Islet precursor cell (in vitro differentiated cells): ENCODE measurements at regions not wholly inside any gene's neighbourhood (a gene's known extent, or its start where the extent isn't known, plus 50 kb on each side); places are given as distances from the start of the nearest gene placed in this dataset.
"Not testable (repeated sequence)": the region's sequence is repeated elsewhere in the genome, so short reads cannot be mapped to it uniquely, and the experiment has no call there.

Experiments
- DNase-seq: peaks from one replicate; pipeline ENCODE4 v3.0.0-alpha.2; 2018

DNA sequence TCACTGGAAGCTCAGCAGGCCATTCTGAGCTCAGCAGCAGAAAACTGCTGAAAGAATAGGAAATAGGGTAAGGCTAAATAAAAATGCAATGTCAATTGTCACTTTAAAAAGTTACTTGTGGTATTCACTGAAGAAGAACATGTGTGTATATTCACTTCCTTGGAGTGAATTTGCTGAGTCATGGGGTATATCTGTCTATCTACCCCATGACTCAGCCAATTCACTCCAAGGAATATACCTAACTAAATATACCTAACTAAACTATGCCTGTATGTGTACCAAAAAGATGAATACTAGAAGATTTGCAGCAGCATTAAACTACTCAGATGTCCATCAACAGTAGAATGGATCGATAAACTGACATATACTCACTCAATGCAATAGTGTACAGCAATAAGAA lies 69.5 kb upstream of the KCNAB1 start:
- DNase-seq: no peak

- no peak for DNase-seq
Observed at GRCh38 chr3:156051651-156052050, 68.7 kb upstream of the KCNAB1 start.

DNA sequence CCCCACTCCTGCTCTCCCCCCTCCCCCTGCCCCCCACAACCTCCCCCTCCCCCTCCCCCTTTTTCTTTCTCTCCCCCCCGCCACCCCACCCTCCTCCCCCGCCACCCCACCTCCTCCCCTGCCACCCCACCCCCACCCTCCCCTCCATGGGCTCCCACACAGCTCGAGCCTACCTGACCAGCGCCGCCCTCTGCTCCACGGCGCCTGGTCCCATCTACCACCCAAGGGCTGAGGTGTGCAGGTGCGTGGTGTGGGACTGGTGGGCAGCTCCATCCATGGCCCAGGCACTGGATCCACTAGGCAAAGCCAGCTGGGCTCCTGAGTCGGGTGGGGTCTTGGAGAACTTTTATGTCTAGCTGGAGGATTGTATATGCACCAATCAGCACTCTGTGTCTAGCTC lies 68.3 kb upstream of the KCNAB1 start:
- no peak for DNase-seq

DNA sequence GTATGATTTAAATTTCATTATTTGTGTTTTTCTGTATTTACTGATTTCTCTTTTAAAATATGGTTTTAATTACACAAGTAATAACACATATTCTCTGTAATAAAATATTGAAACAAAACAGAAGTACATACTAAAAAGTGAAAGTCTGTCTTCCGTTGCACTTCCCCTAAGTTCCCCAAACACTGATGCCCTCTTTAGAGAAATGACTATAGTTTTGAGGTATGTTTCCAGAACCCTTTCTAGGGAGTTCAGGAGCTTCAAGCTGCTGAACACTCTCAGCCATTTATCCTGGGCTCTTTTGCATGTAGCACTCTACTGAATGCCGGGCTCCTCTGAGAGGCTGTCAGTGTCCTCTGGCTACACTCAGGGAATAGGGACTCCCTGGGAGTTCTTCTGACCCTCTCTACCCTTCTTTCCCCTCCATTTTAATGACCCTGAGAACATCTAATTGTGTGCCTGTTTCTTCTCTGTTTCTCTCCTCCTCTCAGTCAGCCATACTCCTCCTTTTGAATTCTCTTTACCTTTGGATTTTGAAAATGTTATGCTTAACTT lies 60.4 kb upstream of the KCNAB1 start:
- no peak for DNase-seq

GRCh38 chr3:156068151-156068550 lies 52.2 kb upstream of the KCNAB1 start:
- not testable (repeated sequence) for DNase-seq

GRCh38 chr3:156070028-156070427 lies 50.4 kb upstream of the KCNAB1 start:
- no peak for DNase-seq
